HG03025 (cell line): ENCODE measurements at regions not wholly inside any gene's neighbourhood (a gene's known extent, or its start where the extent isn't known, plus 50 kb on each side); places are given as distances from the start of the nearest gene placed in this dataset.

Experiments used
- ATAC-seq: cut with Tn5 transposase; IDR thresholded peaks from one replicate; pipeline ENCODE4 v1.9.1; 2021; ENCODE audit warnings: mild to moderate bottlenecking, moderate library complexity; ENCODE audit not compliant: unreplicated experiment, low FRiP score

DNA sequence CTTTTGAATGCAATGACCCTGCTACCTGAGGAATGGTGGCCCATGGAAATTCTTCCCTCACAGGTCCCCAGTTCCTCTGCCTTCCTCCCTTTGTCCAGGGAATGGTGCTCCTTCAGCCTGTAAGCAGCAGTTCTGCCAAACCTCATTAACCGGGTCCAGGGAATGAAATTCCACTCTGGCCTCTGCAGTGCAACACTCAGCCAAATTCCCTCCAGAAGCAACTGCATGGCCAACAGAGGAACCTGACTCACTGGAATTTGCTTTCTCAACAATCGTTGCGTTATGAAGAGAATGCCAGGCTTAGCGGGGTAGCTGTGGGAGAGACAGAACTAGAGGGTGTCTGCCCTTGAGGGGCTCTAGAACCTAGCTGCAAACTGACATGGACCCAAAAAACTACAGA is 449.4 kb upstream of the PROK2 start:
- ATAC-seq: no peak

DNA sequence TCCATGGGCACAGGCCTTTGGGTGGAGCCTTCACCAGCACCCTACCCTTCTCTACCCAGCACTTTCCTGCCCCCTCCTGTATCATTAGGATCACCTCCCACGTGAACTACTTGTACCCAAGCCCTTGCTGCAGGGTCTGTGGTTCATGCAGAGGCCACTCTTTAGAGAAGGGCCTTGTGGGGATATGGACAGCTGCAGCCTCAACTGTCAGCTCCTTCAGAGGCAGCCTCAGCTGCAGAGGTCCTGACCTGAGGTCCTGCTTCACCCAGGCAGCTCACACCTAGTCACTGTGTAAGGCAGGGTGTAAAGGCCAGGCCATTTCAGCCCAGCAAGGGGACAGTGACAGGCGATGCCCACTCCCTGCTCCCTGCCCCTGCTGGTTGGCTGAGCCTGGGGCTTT is 448.6 kb upstream of the PROK2 start:
- no peak for ATAC-seq

DNA sequence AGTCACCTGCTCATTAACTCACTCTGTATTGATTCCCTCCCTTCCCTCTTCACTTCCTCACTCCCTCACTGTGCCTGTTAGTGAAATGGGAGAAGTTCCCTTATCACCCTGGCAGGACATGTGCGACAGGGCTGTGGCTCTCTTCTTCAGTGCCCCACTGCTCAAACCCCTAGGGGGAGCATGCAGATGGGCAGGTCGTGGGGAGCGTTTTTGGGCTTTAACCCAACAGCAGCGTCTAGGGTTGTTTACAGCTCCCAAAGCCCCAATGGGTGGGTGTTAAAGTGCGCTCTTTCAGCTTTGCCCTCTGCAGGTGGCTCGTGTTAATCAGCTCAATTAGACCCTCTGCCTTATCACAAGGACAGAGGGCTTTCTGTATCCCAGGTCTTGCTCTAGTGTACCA is 447.8 kb upstream of the PROK2 start:
- no peak for ATAC-seq

DNA sequence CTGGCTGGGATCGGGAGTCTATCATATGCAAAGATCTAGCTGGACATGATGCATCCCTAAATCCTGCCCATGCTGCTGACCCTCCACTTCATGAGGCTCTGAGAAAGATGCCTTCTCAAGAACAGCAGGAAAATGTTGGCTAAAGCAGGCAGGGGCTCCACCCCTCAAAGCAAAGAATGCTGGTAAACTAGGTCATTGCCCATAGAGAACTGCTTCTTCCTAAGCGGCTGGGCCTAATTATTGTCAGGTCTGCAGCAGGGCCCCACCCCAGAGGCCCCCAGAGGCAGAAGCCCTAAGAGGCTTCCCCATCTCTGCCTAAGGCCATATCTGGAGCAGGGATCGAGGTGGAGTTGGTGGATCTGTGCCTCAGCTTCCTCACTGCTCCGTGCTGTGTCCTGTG is 447.4 kb upstream of the PROK2 start:
- no peak for ATAC-seq

DNA sequence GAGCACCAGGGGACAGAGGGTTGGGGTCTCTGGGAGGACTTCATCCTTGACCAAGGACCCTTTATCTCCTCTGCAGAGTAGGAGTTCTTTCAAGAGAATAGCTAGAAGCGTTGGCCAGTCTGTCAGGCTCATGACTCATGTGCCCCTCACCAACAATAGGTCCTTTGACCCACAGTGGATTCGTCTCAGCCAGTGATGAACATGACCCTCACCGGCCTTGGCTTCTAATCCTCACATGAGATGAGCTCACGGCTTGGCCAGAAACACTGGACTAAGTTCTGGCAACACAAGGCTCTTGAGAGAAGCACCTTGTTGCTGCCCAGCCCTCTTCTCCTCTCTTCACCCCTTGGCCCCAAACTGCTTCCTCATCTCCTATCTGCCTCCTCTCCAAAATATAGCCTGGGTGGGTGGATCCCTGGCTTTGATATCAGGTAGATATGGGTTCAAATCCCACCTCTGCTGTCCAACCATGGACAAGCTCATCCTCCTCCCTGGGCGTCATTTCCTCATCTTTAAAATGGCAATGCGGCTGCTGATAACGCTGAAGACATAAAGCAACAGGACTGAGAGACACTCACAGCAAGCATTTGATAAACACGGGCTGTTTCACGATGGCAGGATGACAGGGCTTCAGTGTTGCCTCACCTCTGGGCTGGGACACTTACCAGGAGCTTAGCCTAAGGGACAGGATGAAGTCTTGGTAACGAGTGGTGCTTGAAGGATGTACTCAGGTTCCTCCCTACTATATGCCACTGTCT is 446.7 kb upstream of the PROK2 start:
- no peak for ATAC-seq

DNA sequence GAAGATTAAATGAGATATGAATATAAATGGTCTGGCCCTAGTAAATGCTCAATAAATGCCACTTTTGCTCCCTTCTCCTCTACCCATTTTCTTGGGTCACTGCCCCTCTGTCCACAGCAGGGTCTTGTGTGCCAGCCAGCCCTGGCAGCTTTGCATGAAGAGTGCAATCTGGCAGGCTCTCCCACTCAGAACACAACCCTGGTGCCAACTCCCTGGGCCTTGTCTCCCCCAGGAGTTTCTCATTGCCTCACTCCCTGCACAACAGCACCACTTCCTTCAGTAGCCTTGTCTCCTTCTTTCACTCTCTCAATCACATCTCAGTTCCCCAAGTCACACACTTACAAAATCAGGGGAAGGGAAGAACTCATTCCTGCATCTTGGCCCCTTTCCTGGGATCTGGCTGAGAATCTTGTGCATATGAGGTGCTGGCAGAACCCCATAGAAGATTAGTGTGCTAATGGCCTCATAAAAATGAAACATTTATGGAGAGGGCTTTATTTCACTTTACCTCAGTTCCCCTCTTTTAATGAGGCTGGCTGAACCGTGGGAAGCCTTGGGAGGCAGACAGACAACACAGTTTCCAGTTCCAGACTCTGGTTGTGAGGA is 445.9 kb upstream of the PROK2 start:
- ATAC-seq: no peak

DNA sequence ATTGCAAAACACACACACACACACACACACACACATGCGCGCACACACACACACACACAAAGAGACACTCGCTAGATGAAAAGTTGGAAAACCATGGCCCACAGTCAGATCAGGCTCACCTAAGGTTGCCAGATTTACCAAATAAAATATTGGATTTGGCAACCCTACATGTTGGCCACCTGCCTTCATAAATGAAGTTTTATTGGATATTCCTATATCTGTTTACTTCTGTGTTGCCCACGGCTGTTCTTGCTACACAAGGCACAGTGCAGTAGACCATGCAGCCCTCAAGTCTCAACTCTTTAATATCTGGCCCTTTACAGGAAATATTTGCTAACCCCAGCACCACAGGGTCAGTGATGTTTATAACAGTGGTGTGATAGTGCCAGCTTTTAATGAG is 445.0 kb upstream of the PROK2 start:
- ATAC-seq: no peak

DNA sequence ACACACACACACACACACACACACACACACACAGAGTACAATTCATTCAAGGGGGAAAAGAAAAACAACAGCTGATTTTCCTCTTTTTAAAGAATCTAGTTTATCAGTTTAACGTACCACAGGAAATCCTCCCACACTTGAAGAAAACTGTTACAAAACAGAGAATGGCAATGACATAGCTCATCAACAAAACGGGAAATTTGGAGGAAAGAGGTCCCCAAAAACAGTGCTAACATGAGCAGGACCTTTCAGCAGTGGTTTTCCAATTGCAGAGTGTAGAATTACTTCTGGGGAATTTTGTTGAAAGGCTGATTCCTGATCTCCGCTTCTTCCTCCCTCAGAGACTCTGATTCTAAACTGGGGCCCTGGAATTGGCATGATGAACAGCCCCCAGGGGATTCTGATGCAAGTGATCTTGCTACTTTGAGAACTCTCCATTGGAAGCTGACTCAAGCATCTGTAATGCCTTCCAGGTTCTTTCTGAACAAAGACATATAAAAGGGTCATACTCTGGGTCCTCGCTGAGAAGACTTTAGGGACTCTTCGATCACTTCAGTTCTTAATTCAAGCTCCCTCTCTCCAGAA is 442.6 kb upstream of the PROK2 start:
- no peak for ATAC-seq

DNA sequence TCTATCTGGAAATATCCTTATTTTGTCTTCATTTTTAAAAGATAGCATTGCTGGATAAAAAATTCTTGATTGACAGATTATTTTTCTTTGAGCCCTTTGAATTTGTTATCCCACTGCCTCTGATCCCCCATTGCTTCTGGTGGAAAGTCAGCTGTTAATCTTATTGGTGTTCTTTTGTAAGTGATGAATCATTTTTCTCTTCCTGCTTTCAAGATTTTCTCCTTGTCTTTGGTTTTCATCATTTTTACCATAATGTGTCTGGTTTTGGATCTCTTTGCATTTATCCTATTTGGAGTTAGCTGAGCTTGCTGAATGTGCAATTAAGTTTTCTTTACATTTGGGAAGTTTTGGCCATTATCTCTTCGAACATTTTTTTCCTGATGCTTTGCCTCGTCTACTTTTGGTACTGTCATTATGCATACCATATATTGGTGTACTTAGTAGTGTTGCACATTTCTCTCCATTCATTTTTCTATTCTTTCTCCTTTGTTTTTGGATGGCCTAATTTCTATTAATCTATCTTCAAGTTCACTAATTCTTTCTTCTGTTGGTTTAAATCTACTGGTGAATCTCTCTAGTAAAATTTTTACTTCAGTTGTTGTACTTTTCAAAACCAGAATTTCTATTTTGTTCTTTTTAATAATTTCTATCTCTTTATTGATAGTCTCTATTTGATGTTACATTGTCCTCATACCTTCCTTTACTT is 440.0 kb upstream of the PROK2 start:
- ATAC-seq: no peak

DNA sequence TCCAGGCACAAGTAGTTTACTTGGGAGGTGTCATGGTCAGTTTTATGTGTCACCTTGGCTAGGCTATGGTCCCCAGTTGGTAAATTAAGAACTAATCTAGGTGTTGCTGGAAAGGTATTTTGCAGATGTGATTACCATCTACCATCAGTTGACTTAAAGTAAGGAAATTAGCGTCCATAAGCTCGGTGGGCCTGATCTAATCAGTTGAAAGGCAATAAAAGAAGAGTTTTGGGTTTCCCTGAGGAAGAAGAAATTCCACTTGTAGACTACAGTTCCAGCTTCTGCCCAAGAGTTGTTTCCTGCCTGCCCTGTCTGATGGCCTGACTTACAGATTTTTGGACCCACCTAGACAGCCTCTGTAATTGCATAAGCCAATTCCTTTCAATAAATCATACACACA is 438.7 kb upstream of the PROK2 start:
- no peak for ATAC-seq

DNA sequence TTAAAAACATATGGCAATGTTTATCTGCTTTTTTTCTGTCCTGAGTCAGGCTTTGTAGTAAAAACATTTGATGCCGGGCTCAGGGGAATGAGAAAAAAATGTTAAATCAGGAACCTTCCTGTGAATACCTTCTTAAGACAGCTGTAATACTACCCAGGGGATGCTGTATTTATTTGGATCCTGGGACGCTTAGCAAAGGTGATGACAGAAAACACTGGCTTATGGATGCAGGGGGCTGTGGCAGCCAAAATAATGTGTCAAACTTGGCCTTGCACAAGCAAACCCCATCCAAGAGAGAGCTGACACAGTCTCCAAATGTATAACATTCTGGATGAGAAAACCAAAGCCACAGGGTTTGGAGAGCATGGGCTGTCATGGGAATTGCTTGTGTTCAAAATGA is 438.2 kb upstream of the PROK2 start:
- no peak for ATAC-seq

DNA sequence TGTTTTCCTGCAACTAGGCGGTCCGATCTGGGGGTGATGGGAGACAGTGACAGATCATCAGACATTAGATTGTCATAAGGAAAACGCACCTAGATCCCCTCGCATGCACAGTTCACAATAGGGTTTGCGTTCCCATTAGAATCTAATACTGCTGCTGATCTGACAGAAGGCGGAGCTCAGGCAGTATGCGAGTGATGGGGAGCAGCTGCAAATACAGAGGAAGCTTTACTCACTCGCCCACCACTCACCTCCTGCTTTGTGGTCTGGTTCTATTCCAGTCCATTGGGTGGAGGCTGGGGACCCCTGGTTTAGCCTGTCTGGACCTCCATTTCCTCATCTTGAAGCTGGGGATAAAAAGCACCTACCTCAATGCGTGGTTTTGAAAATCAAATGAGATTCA is 437.5 kb upstream of the PROK2 start:
- ATAC-seq: no peak

DNA sequence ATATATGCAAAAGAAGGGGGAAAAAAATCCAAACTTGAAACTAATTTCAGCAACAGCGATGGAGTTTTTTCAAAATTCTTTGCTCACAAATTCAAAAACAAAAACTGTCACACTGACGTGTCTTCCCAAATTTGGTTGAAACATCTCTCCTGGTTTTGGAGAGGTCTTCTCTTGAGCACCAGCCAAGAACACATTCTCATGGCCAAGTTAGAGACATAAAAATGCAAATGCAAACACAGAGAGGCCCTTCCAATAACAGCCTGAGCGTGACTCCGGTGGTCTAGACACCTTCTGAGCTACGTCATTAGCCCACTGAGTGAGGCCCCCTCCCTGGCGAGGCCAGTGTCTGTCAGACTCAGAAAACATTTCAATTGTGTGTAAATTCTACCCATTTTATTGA is 436.0 kb upstream of the PROK2 start:
- no peak for ATAC-seq

DNA sequence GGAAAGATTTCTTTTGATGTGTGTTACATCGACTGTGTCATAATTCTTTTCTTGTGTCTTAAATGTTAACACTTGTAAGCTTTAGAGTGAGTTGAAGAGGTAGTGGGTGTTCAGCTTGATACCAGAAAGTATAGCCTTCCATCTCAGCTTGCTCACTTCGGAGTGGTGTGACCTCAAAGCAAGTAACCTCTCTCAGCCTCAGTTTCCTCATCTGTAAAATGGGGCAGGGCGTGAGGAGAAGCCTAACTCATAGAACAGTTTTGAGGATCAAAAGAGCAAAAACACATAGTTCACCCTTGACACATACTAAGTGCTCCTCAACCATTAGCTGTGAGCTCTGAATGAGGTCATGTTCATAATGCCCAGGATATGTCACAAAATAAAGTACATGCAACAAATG is 434.8 kb upstream of the PROK2 start:
- no peak for ATAC-seq

DNA sequence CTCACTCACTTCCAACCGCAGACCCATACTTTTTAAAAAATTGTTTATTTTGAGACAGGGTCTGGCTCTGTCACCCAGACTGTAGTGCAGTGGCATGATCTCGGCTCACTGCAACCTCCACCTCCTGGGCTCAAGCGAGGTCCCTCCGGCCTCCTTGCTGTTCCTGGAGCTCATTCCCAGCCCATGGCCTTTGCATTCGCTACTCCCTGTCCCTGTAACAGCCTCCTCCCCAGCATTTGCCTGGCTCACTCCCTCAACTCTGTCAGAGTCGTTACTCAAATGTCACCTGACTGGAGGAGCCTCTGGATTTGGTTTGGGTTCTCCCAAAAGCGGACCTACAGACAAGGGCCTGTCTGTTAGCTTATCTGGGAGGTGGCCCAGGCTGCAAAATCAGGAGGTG is 432.6 kb upstream of the PROK2 start:
- ATAC-seq: no peak

DNA sequence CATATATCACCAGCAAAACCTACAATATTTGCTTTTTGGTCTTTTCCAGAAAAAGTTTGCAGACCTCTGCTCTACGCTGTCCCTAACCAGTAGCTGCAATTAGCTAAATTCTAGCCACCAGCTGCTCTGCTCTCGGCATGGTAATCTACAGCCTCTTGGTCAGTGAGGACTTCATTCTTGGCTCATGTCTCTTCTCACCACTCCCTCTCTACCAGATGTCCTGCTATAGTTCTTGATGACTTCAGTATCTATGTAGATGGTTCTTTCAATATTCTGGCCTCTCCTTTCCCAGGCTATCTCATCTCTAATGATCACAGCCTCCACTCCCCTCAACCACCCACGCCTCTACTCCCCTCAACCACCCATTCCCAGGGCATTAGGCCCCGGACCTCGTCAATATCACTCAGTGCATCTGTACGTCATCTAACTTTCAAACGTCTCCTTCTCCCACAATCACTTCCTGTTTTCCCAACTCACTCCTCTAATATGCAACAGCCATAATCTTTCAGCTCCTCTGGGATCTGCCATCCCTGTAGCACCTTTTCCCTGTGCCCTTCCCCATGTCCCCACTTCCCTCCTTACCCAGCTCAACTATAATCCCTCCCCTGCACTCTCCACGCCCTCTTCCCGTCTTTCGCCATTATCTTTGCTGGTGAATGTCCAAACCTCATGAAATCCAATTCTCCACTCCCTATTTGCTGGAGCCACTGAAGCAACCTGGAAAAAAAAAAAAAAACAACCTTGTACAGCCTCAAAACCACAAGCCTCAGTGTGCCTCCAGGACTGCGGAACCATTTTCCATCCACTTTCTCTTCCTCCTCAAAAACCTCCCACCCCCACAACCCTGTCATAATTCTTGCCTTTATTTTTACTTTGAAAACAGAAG is 429.4 kb upstream of the PROK2 start:
- no peak for ATAC-seq

DNA sequence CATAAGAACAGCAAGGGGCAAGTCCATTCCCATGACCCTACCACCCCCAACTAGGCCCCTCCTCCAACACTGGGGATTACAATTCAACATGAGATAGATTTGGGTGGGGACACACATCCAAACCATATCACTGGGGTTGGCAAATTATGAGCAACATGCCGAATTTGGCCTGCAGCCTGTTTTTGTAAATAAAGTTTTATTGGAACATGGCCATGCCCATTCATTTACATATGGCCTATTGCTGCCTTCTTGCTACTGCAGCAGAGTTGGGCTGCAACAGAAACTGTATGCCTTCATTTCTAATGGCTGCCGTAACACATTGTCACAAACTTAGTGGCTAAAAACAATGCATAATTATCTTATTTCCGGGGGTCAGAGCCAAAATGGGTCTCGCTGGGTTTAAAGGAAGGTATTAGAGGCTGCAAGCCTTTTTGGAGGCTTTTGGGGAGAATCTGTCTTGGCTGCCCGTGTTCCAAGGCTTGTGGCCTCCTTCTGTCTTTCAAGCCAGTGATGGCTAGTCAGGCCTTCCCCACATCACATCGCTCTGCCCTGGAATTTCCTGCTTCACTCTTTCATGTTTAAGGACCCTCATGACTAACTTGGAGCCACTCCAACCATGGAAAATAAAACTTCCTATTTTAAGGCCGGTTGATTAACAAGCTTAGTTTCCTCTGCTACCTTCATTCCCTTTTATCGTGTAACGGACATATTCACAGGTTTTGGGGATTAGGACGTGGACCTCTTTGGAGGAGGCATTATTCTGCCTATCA is 428.5 kb upstream of the PROK2 start:
- no peak for ATAC-seq

DNA sequence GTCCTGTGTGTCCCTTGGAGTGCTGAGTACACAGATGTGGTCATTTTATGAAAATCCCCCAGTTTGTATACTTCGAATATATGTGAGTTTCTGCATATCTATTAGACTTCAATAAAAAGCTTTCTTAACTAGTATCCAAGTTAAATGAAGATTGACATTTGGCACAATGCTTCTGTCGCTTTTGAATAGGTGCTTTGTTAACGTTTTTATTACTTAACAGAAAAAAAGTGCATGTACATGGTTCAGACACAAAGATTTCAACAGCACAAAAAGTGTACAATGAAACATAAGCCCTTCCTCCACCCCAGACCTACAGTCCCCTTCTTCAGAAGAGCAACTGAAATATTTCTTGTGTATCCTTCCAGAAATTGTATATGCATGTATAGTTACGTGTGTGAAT is 427.4 kb upstream of the PROK2 start:
- ATAC-seq: no peak

DNA sequence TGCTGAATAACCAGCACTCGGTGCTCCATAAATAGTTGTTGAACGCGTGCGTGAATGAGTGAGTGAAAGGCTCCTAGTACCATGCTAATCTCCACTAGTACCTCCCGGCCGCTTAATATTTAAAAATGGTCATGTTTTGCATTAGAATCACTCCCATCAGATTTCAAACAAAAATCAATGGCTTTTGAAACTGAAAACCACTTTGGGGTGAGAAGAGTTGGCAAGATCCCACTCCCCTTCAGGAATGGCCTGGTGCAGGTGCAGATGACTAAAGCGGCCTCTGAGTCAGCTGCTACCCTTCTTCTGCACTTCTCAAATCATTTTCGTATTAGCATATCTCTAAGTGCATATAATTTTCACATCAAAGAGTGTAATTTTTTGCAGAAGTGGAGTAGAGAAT is 425.3 kb upstream of the PROK2 start:
- ATAC-seq: no peak

DNA sequence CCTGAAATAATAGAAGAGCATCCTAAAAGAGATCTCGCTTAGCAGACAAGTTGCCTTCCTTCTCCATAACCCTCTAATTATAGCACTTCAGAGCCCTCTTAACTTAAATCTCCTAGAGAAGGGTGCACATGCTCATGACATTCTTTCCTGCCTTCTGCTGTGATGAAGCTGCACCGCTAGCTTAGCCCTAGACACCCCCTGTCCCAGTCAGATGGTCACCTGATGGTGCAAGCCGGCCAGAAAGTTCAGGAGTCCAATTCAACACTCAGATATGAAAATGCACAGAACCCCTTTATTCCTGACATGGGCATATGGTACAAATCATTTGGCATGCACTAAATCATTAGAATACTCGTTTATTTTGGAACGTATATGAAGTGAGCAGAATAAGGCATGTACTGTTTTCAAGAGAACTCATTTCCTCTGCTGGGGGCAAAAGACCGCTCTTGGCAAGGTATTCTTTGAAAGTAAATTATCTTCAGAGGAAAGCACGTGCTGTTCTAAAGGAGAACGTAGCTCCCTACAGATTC is 420.4 kb upstream of the PROK2 start:
- no peak for ATAC-seq
